ENCODE measurements at regions not wholly inside any gene's neighbourhood (a gene's known extent, or its start where the extent isn't known, plus 50 kb on each side); places are given as distances from the start of the nearest gene placed in this dataset.
"Not testable (repeated sequence)": the region's sequence is repeated elsewhere in the genome, so short reads cannot be mapped to it uniquely, and the experiment has no call there.

DNA sequence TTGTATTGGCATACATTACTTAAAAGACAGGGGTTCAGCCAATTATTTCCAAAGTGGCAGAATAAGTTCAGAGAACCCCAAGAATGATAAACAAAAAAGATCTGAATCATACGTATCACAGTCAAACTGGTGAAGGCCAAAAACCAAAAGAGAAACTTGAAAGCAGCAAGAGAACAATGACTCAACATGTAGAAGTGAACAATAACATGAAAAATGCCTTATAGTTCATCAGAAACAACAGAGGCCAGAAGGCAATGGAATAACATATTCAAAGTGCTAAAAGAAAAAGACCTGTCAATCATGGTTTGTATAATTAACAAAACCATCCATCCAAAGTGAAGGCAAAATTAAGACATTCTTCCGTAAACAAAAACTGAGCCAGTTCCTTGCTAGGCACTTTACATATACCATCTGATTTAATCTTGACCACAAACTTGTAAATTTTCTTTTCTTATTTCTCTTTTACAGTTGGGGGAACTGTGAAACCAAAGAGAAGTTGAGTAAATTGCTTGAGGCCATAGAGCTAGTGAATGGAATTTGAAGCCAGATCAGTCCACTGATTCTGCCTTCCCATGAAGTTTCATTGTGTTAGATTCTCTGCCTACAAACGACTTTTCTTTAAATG is 232.1 kb upstream of the SEL1L start:
- no peak for DNase-seq

DNA sequence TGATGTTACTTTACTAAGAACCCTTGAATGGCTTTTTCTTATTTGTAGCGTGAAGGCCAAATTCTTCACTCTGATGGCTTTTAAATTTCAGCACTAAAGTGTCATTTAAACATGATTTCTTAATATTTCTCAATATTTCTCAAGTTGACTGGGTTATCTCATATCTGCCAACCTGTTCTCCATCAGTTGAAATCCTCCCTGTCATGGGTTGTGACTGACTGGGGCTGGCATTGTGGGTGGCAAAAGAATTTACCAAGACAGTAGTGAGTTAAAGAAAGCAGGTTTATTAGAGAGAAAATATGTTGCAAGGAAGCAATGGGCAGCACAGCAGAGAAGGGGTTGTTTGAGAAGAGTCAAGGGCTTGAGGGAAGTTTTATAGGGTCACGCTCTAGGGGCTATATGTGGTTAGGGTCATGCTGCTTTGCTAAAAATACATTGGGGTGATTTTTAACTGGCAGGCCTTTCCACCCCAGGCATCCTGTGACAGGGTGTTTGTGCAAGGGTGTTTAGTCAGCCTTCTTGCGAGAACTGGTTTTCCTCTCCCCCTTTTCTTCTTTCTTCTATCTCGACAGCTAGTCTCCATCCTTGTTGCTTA is 232.8 kb upstream of the SEL1L start:
- no peak for DNase-seq

- no peak for DNase-seq
Observed at GRCh38 chr14:81767266-81767995, 233.8 kb upstream of the SEL1L start.

- DNase-seq = no peak
Observed at GRCh38 chr14:81771651-81772275, 238.1 kb upstream of the SEL1L start.

- no peak for DNase-seq
Observed at GRCh38 chr14:81772381-81772780, 238.7 kb upstream of the SEL1L start.

- DNase-seq = no peak
Observed at GRCh38 chr14:81776531-81776930, 242.9 kb upstream of the SEL1L start.

GRCh38 chr14:81781798-81782197 is 248.1 kb upstream of the SEL1L start:
- DNase-seq = not testable (repeated sequence)

DNA sequence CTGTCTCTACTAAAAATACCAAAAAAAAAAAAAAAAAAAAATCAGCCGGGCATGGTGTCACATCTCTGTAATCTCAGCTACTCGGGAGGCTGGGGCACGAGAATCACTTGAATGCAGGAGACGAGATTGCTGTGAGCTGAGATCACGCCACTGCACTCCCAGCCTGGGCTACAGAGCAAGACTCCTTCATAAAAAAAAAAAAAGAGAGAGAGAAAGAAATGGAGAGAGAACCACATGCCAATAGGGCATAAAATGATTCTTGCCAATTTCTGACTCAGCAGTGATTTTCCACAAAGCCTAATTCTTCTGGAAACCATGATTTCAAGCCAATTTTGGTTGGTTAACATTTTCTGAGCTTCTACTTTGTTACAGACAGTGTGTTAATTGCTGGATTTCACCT is 250.4 kb upstream of the SEL1L start:
- DNase-seq = no peak

GRCh38 chr14:81797315-81797714 is 263.7 kb upstream of the SEL1L start:
- no peak for DNase-seq

DNA sequence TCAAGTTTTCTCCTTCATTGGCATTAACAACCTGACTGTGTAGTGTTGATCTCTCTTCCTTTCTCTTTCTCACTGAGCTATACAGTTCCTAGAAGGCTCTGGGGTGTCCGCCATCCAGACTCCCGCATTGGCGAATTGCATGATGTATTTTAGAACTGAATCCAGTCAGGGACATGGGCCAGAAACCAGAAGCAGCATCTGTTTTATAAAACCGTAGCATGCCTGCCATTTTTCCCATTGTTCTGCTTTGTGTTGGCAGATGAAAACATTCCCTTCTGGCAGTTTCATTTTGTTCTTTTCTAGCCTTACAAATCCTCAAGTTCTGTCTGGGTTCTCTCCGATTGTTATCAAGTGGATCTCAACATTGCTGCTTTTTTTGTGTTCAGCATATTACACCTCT is 268.3 kb upstream of the SEL1L start:
- DNase-seq = no peak

GRCh38 chr14:81802341-81802740 is 268.7 kb upstream of the SEL1L start:
- DNase-seq = no peak

- DNase-seq = no peak
Observed at GRCh38 chr14:81805785-81806184, 272.1 kb upstream of the SEL1L start.

- no peak for DNase-seq
Observed at GRCh38 chr14:81811705-81812269, 278.1 kb upstream of the SEL1L start.

GRCh38 chr14:81818271-81818670 is 284.6 kb upstream of the SEL1L start:
- DNase-seq = no peak

- no peak for DNase-seq
Observed at GRCh38 chr14:81819344-81819743, 285.7 kb upstream of the SEL1L start.

DNA sequence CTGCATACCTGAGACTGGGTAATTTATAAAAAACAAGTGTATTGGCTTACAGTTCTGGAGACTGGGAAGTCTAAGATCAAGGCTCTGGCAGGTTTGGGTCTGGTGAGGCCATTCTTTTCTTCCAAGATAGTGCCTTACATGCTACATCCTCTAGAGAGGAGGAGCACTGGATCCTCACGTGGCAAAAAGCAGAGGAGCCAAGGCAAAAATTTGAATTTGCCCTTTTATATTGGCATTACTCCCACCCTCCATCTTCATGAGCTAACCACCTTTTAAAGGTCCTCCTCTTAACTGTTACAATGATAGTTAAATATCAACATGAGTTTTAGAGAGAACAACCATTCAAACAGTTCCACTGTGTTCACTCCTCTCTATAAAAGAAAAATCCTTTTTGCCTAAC is 286.3 kb upstream of the SEL1L start:
- no peak for DNase-seq

DNA sequence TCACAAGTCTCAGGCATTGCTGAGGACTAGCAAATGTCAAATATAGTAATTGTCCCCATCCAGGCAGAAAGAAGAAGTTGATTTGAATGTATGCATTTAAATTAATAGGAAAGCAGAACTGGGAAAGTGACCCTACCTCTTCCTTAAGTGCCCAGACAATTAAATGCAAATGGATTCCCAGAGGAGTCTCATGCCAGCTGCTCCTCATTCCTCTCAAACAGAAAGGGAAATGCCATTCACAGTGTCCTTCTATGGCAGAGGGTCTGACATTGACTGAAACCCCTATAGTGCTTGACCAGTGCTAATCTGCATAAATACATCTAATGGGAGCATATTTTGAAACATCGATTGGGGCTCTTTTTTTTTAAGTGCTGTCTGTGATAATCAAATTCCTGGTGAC is 292.4 kb upstream of the SEL1L start:
- no peak for DNase-seq

- DNase-seq = no peak
Observed at GRCh38 chr14:81829447-81829846, 295.8 kb upstream of the SEL1L start.

- no peak for DNase-seq
Observed at GRCh38 chr14:81831128-81831820, 297.6 kb upstream of the SEL1L start.

- no peak for DNase-seq
Observed at GRCh38 chr14:81834308-81834707, 300.7 kb upstream of the SEL1L start.

GRCh38 chr14:81837304-81837703 is 303.7 kb upstream of the SEL1L start:
- no peak for DNase-seq

DNA sequence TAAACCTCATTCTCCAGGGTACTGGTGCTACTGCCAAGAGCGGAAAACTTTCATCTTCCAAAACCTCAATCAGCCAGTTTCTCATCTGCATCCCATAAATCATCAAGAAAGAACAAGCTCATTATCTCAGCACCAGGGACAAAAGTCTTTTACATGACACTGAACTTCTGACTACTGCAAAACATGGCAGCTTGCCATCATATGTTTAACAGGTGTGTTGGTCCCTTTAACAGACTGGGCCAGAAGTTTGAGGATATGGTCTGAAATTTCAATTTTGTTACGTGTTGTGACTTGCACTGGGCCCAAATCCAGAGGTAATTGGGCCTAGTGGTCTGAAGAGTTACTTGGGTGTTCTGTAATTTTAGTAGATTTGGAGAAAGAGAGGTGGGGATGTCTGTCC is 305.4 kb upstream of the SEL1L start:
- DNase-seq = no peak

- no peak for DNase-seq
Observed at GRCh38 chr14:81841346-81841745, 307.7 kb upstream of the SEL1L start.

Measured in NCI-H1048 (cell line).